ENCODE measurements at regions not wholly inside any gene's neighbourhood (a gene's known extent, or its start where the extent isn't known, plus 50 kb on each side); places are given as distances from the start of the nearest gene placed in this dataset.
A peak's percentile ranks its signal among the peaks of the same experiment; 100 is the strongest.

GRCh38 chr18:8944871-8945245 is 157.6 kb upstream of the NDUFV2 start:
- DNase-seq (ENCODE audit: low spot score): no peak

GRCh38 chr18:8945514-8945913 is 157.0 kb upstream of the NDUFV2 start:
- DNase-seq (ENCODE audit: low spot score): no peak

GRCh38 chr18:8946066-8946838 is 156.2 kb upstream of the NDUFV2 start:
- no peak for DNase-seq (ENCODE audit: low spot score)

DNA sequence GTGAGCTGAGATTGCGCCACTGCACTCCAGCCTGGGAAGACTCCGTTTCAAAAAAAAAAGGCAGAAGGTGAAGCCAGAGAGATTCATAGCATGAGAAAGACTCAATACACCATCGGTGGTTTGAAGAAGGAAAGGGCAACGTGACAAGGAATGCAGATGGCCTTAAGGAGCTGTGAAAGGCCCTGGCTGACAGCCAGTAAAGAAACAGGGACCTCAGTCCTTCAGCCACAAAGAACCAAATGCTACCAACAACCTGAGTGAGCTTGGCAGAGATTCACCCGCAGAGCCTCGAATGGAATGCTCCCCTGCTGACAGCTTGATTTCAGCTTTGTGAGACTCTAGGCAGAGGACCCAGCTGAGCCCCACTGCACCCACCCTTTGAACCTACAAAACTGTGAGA is 154.9 kb upstream of the NDUFV2 start:
- DNase-seq (ENCODE audit: low spot score): no peak

- no peak for DNase-seq (ENCODE audit: low spot score)
Observed at GRCh38 chr18:8948011-8948410, 154.5 kb upstream of the NDUFV2 start.

GRCh38 chr18:8948471-8949149 is 153.9 kb upstream of the NDUFV2 start:
- DNase-seq (ENCODE audit: low spot score): peak; percentile 23

DNA sequence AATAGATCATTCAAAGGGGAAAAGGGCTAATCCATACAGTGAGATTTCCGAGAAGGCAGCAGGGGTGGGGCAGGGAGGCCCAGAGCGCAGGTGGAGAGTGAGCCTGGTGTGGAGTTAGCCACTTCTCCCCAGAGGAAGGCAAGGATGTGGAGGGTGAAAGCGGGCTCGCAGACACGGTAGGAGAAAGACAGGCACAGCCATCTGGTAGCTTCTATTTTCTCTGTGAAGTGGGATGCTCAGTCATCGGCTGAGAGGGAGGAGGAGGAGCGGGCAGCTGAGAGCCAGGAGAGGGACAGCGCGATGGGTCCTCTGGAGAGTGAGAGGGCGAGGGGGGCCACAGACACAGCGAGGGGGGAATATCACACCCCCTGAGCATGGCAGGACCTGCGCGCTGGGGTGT is 153.3 kb upstream of the NDUFV2 start:
- peak; percentile 79 for DNase-seq (ENCODE audit: low spot score)

GRCh38 chr18:8951491-8951890 is 151.0 kb upstream of the NDUFV2 start:
- DNase-seq (ENCODE audit: low spot score): no peak

- no peak for DNase-seq (ENCODE audit: low spot score)
Observed at GRCh38 chr18:8952174-8952573, 150.3 kb upstream of the NDUFV2 start.

- no peak for DNase-seq (ENCODE audit: low spot score)
Observed at GRCh38 chr18:8952769-8953760, 149.4 kb upstream of the NDUFV2 start.

- DNase-seq (ENCODE audit: low spot score): no peak
Observed at GRCh38 chr18:8957731-8958130, 144.8 kb upstream of the NDUFV2 start.

DNA sequence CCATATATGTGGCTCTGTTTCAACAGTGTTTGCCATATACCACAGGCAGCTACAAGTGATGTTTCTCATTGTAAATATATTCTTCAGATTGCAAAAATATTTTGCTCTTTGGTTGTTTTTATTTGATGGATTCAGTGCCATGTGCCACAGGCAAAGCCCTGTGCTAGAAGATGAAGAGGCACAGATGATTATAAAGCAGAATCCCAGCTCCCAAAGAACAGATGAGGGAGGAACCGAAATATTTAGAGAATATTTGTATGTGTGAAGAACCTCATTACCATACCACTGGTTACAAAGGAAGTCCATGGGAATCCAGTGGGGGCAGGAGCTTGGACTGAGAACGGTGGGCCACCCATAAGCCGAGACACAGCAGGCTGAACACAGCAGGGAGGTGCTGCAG is 143.8 kb upstream of the NDUFV2 start:
- no peak for DNase-seq (ENCODE audit: low spot score)

DNA sequence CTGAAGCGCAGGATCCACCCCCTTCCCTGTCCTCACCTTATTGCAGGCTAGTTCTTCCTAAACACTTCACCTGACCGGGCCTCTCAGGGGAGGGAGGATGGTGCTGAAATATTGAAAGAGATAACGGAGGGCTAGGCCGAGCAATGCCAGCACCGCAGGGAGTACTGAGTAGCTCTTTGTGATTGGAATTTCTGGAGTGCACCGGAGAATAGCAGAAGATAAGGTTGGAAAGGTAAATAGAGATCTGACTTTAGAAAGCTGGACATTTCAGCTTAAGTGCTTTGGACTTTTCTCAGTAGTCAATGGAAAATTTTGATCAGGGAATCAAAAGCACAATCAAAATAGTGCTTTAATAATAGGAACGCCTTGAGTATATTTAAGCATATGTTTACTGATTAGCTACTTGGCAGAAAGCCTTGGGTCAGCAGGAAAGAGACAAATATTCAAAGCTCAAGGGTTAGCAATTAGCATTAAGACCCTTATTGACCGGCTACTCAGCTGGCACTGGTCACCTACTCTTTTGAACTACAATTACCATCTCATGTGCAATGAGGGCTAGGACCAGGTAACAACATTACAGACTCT is 142.9 kb upstream of the NDUFV2 start:
- DNase-seq (ENCODE audit: low spot score): no peak

DNA sequence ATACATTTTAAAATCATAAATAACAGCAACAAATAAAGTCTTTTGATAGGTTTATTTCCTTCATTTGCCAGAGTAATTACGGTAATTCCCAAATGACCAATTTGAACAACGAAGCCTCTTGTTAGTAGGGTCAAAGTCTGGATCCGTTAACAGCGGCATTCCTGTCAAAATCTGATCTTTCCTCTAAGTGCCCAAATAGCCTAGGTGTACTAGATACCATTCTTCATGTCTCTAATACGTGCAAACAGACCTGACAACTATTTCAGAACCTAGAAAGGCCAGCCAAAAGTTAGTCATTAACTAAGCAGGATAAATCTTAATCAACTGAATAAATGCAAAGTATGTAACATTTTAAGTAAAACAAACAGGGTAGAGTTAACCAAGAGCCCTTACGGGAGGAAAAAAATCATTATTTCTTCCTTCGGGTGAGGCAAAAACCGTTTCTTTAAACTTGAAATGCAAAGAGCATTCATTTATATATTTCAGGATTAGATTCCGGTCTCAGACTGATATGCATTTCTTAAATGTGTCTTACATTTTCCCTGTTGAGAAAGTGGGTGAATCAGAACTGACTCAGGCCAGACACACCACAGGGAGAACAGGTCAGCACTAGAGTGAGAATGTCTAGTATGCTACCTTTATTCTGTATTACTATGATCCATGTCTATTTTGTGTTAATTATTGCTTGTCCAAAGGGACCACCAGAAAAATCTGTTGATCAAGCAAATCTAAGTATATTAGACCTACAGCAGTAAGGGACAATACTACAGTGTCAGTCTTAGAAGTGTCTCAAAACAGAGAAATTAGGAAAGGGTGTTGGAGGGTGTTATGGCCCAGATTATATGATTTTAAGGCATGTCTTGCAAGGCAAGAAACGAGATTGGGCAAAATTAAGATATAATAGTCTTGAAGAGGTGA is 141.5 kb upstream of the NDUFV2 start:
- DNase-seq (ENCODE audit: low spot score): no peak

- DNase-seq (ENCODE audit: low spot score): peak; percentile 55
Observed at GRCh38 chr18:8962192-8962779, 140.2 kb upstream of the NDUFV2 start.

DNA sequence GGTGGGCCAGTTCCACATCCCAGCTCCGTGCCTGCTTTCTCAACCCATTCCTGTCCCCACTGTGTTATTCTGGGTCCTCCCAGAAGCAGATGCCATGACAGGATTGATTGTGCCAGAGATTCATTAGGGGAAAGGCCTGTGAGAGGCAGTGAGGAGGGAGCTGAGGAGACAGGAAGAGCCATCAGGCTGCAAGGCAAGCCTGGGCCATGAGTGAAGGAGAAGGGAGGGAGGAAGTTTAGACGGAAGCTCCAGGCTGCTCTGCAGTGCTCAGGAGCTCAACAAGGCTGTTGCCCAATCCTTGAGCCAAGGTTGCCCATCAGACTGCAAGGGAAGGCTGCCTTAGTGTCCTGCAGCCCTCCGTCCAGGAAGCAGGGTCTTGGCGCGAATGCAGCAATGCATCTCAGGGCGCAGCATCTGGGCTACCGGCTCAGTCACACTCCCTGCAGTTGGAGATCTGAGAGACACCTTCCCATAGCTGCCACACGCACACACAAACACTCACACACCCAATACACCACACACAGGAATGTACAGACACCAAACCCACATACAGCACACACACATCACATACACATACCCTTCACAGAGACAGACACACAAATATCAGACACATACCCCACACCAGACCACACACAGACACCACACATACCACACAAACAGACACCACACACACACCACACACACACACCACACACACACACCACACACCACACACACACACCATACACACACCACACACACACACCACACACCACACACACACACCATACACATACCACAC is 139.5 kb upstream of the NDUFV2 start:
- DNase-seq (ENCODE audit: low spot score): peak; percentile 52

DNA sequence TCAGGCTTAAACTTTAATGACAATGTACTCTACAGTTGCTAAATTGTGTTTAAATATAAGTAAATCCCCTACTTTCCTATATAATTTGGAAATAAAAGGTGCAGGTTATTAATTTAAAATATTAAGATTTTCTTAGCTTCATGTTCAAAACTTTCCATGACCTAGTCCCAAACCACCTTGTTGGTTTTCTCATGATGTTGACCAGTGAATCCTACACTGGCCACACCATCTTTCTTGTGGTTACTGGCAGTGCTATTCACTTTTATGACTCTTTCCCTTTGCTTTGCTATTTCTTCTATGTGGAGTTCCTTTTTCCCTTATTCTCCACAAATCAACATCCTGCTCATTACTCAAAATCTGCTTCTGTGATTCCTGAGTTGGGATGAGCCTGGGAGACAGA is 138.6 kb upstream of the NDUFV2 start:
- no peak for DNase-seq (ENCODE audit: low spot score)

DNA sequence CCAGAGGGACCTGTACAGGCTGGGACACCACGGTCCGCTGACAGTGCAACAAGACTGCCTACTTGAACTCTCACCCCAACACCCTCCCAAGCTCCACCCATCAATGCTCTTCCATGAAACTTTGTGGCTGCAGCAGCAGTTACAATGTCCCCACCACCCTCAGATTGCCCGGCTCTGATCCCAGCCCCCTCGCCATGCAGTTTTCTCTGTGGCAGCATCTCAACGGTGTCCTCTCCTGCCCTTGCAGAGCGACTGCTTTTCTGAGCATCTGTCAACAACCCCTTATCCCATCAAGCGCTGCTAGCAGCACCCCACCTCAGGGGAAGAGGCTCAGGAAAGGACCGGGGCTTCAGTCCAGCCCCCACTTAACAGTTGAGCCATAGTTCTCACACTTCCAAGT is 137.1 kb upstream of the NDUFV2 start:
- DNase-seq (ENCODE audit: low spot score): no peak

GRCh38 chr18:8966821-8967220 is 135.7 kb upstream of the NDUFV2 start:
- no peak for DNase-seq (ENCODE audit: low spot score)

All from SK-N-DZ (cell line).